ENCODE measurements at regions not wholly inside any gene's neighbourhood (a gene's known extent, or its start where the extent isn't known, plus 50 kb on each side); places are given as distances from the start of the nearest gene placed in this dataset.

GRCh38 chr9:79292731-79293280 lies 279.0 kb upstream of the TLE4 start:
- H3K27ac ChIP-seq, result no peak overlapping the region
- intact Hi-C loops (cut with DNase I; ENCODE audit: low total_unique reads), result no loop called here
- H3K27me3 ChIP-seq, result no peaks in the 10 kb centered on the region
- H3K4me1 ChIP-seq, result no peaks in the 10 kb centered on the region
- ATAC-seq (no peak), DNase-seq (no peak)
- H3K9me3 ChIP-seq, result no peaks in the 10 kb centered on the region
- in situ Hi-C loops (cut with MboI; ENCODE audit: low sequenced_read_pairs in 4 of 4), result no loop called here
- TF ChIP-seq CTCF (IDR thresholded peaks at IDR 0.05 in 4 of 5, conservative IDR thresholded peaks at IDR 0.05 in 1 of 5) (no peak), POLR2A (IDR thresholded peaks at IDR 0.05) (no peak)
- no peak overlapping the region for H3K4me3 ChIP-seq
- no peaks in the 10 kb centered on the region for H3K36me3 ChIP-seq

- Histone ChIP-seq H3K4me3 (no peak overlapping the region), H3K4me1 (no peaks in the 10 kb centered on the region), H3K36me3 (no peaks in the 10 kb centered on the region), H3K27me3 (no peaks in the 10 kb centered on the region), H3K9me3 (no peaks in the 10 kb centered on the region), H3K27ac (no peak overlapping the region)
- TF ChIP-seq CTCF (IDR thresholded peaks at IDR 0.05 in 4 of 5, conservative IDR thresholded peaks at IDR 0.05 in 1 of 5) (no peak), POLR2A (IDR thresholded peaks at IDR 0.05) (no peak)
- in situ Hi-C loops (cut with MboI; ENCODE audit: low sequenced_read_pairs in 4 of 4), result no loop called here
- DNase-seq (no peak), ATAC-seq (no peak)
- intact Hi-C loops (cut with DNase I; ENCODE audit: low total_unique reads), result no loop called here
Measured at GRCh38 chr9:79300068-79300467, 271.7 kb upstream of the TLE4 start.

DNA sequence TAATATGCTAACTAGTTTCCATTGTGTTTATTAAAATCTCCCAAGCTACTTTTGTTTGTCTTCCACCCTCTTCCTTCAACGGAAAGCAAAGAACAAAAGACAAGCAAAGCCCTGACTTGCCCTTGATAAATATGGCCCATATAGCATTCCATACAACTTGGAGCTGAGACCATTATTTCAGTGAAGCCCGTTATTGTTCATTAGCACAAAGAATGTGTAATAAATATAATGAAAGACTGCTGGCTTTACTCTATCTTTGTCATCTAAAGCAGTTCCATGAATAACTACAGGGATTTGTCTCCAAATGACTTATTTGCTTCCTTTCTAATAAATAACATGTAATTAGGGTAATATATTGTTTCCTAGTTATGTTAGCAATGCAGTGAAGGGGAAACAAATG lies 270.7 kb upstream of the TLE4 start:
- no peaks in the 10 kb centered on the region for H3K27me3 ChIP-seq
- in situ Hi-C loops (cut with MboI; ENCODE audit: low sequenced_read_pairs in 4 of 4), result no loop called here
- H3K27ac ChIP-seq, result no peak overlapping the region
- H3K9me3 ChIP-seq, result no peaks in the 10 kb centered on the region
- intact Hi-C loops (cut with DNase I; ENCODE audit: low total_unique reads), result no loop called here
- no peak for ATAC-seq
- no peak overlapping the region for H3K4me3 ChIP-seq
- TF ChIP-seq CTCF (IDR thresholded peaks at IDR 0.05 in 4 of 5, conservative IDR thresholded peaks at IDR 0.05 in 1 of 5) (no peak), POLR2A (IDR thresholded peaks at IDR 0.05) (no peak)
- H3K36me3 ChIP-seq, result no peaks in the 10 kb centered on the region
- no peak for DNase-seq
- H3K4me1 ChIP-seq, result no peaks in the 10 kb centered on the region

DNA sequence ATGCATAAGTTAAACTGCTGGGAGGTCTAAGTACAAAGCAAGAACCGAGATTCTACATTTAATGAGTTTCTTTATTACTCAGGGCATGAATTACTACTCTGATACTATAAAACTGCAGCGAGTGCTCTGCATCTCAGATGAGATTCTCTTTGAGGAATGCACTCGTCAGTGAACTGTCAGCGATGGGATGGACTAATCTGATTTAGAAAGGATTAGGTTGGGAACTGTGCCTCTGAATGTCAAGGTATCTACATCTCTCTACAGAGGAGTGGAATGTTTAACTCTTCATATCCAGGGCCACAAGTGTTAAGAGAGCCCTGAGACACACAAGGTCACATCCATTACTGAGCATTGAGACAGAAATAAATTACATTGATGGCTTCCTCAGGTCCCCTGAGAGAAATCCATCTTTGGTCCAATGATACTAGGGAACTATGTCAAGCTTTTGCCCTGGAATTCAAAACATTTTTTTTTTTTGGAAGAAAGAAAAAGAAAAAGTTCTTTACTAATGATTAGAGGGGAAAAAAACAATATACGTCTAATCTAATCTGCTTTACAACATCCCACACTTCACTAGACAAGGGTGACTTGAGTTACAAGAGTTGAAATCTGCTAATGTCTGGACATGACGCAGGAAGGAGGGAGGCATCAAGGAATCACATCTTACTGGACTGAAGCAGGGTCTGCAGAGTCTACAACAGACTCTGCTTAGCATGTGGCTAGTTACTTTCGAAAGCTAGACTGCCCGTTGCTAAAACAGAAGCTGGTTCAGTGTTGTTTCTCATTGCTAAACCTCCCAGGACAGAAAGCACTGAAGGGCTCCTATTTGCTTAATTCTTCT lies 270.0 kb upstream of the TLE4 start:
- Histone ChIP-seq H3K4me3 (no peak overlapping the region), H3K9me3 (no peaks in the 10 kb centered on the region), H3K36me3 (no peaks in the 10 kb centered on the region), H3K27ac (no peak overlapping the region), H3K27me3 (no peaks in the 10 kb centered on the region), H3K4me1 (no peaks in the 10 kb centered on the region)
- in situ Hi-C loops (cut with MboI; ENCODE audit: low sequenced_read_pairs in 4 of 4) (no loop called here), intact Hi-C loops (cut with DNase I; ENCODE audit: low total_unique reads) (no loop called here)
- ATAC-seq, result no peak
- no peak for DNase-seq
- TF ChIP-seq CTCF (IDR thresholded peaks at IDR 0.05 in 4 of 5, conservative IDR thresholded peaks at IDR 0.05 in 1 of 5) (no peak), POLR2A (IDR thresholded peaks at IDR 0.05) (no peak)

Measured in gastrocnemius medialis (tissue), 4 donors.